ENCODE measurements at regions not wholly inside any gene's neighbourhood (a gene's known extent, or its start where the extent isn't known, plus 50 kb on each side); places are given as distances from the start of the nearest gene placed in this dataset.

DNA sequence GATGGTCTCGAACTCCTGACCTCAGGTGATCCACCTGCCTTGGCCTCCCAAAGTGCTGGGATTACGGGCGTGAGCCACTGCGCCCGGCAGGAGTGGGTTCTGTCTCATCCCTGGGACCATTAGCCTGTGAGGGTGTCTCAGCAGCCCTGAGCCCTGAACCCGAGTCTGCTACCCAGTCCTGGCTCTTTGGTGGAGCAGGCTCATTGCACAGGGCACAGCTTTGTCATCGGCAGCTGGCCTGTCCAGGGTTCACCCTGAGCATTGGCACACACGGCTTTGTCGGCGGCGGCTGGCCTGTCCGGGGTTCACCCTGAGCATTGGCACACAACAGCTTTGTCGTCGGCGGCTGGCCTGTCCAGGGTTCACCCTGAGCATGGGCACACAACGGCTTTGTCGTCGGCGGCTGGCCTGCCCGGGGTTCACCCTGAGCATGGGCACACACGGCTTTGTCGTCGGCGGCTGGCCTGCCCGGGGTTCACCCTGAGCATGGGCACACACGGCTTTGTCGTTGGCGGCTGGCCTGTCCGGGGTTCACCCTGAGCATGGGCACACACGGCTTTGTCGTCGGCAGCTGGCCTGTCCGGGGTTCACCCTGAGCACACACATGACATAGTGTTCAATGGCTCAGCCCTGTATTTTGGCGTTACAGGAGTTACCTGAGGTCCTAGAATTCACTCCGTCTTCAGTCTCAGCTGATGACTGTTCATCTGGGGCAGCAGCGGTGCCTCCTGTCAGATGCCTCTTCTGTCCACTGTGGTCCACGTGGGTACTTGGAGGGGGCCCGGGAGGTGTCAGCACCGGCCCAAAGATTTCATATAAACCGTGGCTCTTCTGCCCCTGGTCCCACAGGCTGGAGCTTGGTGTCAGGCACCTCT, 1082.5 kb downstream of the BRD1 start:
- DNase-seq = no peak

DNA sequence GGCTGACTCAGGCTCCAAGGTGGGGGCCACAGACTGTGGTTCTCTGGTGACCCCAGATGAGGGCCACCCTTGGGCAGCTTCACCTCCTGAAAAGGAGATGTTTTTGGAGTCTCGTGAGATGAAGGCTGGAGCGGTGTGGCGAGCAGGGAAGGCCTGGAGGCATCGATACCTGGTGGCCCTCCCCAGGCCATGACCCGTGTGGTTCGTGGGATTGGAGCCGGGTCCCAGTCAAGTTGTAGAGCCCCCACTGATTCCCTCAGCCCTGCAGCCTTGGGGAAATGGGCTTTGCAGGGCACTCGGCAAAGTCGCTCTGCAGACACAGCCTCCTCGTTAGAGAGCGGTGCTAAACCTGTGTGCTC, 1083.4 kb downstream of the BRD1 start:
- no peak for DNase-seq

DNA sequence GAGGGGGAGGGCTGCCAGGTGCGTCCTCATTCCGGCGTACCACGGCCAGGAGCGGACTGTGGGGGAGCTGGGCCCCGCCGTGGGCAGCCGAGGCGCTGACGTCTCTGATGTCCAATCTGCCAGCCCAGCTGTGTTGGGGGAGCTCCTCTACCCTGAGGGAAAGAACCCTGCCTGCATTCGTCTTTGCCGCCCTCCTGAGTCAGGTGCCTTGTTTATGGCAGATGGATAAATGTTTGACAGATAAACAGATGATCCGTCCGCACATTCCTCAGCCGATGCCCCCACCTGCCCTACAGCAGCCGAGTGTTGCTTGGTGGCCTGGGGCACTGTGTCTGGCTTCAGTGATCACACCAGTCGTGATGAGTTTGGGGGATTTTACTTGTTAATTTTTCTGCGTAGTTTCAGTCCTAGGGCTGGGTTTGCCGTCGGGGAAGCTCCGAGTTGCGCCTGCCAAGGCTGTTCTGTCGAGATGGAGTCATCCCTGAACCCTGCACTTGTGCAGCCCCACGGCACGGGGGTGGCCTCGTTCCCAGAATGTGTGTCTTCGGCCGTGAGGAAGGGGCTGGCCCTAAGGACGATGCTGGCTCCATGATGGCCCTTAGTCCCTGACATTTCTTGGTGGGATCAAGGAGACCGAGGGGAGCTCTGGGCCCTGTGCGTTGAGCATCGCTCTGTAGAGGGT, 1083.9 kb downstream of the BRD1 start:
- no peak for DNase-seq

DNA sequence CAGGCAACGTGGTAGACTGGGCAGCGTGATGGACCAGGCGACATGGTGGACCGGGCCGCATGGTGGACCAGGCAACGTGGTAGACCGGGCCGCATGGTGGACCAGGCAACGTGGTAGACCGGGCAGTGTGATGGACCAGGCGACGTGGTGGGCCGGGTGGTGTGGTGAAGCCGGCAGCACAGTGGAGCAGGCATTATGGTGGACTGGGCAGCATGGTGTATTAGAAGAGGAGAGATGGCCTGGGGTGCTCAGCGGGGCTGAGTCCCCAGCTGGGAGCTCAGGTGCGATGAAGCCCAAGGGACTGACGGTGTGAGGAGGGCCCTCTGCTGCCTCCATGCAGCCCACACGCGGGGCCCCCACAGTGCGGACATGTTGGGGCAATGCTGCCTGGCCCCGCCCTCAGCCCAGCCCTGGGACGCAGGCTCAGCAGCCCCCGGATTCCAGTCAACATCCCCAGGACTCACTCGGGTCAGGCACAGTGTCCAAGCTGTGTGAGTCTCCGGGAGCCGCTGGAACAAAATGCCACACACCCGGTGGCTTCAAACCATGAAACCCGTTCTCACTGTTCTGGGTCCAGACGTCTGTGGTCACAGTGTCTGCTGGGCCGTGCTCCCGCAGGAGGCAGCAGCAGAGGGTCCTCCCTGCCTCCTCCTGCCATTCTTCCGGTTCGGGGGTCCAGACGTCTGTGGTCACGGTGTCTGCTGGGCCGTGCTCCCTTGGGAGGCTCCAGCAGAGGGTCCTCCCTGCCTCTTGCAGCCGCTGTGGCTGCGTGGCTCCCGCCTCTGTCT, 1084.9 kb downstream of the BRD1 start:
- DNase-seq = no peak

DNA sequence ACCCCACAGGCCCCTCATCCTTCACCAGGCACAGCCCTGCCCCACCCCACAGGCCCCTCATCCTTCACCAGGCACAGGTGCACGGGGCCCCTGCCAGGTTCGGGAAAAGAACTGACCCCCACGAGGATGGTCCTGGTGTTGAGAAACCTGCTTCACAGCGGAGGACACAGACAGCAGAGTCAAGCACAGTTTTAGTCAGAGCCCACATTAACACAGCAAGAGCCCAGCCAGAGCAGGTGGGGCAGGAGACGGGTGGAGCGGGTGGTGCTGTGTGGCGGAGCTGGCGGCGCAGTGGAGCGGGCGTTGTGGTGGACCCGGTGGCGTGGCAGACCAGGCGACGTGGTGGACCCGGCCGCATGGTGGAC, 1085.5 kb downstream of the BRD1 start:
- no peak for DNase-seq

DNA sequence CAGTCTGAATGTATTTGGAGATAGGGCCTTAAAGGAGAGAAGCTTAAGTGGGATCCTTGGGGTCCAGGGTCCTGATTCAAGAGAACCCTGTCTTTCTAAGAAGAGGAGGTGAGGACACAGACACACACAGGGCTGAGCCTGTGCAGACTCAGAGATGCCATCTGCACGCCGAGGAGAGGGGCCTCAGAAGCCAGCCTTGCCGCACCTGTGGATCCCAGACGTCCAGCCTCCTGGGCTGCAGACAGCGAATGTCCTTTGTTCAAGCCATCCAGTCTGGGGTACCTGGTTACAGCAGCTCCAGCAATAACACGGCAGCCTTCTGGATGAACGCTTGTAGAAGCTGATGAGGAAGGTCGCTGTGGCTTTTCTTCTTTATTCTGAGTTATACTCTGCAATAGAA, 1086.1 kb downstream of the BRD1 start:
- DNase-seq = no peak

DNA sequence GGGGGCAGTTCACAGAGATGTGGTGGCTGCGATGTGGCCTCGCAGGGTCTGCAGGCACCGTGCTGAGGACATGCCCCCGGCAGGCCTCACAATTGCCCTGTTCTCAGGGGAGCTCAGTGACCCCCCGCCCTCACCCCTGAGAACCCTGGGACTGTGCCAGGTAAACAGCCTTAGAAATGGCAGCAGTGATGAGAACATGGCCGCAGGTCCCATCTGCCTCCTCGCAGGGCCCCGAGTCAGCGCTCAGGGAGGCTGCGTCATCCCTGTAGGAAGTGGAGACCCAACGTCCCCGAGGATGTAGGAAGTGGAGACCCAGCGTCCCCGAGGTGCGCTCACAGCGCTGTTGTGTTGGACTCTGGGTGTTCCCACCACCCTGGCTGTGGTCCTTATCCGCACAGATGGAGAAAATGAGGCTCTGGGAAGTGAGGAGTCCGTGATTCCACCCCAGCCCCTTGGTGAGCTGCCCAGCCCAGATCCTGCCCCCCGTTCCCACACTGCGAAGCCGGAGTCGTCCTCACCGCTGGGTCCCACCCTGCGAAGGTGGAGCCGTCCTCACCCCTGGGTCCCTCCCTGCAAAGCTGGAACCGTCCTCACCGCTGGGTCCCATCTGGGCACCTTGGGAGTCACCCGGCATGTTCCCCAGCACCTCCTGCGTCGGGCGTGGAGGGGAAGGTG, 1086.8 kb downstream of the BRD1 start:
- no peak for DNase-seq

DNA sequence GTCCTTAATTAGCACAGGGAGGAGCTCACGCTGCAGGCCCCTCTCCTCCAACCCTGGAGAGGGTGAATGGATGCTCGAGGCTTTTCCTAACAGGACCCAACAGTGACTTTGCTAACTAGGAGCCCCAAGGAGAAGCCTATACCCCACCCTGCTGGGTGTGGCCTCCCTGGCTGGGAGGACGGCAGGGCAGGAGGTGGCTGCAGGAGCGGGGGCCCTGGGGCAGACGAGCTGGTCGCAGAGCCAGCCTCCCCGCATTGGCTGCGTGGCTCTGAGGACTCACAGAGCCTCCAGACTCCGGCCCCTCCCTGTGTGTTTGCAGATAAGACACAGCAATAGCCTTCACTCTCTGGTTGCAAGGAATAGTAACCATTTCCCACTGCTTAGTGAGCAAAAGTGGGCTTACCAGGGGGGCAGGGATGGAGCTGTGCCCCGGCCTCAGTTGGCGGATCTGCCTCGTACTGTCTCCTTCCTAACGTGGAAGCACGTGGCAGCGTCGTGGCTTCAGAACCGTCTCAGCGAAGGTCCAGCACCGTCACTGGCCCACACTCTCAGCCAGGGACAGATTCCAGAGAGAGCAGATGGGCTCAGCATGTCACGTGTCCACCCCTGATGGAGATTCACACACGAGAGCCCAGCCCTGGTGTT, 1087.5 kb downstream of the BRD1 start:
- no peak for DNase-seq

DNA sequence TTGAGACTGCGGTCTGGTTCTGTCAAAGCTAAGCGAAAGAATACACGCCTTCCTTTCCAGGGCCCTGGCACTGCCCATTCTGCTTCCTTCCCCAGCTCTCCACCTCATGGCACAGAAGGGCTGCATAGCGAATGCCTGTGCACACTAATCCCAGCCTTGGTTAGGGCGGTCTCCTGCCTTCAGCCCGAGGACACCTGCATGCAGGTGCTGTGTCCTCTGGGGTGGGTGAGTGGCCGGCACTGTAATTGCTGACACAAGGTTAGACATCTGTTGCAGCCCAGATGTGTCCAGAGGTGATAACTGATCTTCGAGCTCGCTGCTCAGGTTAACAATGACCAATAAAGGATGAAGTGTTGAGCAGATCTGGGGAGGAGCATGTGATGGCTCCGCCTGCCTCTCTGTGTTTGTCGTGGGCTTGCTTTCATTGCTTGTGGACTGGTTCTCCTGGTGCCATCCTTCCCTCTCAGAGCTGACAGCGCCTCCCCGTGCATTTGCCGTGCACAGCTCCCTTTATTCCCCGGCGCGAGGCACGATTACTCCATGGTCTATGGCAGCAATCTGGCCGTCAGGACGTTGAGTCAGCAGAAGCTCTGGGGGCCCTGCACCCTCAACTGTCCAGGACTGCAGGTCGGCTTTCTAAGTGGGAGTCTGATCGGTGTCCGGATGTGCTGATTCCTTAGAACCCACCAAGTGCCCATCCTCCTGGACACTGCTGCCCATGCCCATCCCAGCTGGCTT, 1088.2 kb downstream of the BRD1 start:
- no peak for DNase-seq

DNA sequence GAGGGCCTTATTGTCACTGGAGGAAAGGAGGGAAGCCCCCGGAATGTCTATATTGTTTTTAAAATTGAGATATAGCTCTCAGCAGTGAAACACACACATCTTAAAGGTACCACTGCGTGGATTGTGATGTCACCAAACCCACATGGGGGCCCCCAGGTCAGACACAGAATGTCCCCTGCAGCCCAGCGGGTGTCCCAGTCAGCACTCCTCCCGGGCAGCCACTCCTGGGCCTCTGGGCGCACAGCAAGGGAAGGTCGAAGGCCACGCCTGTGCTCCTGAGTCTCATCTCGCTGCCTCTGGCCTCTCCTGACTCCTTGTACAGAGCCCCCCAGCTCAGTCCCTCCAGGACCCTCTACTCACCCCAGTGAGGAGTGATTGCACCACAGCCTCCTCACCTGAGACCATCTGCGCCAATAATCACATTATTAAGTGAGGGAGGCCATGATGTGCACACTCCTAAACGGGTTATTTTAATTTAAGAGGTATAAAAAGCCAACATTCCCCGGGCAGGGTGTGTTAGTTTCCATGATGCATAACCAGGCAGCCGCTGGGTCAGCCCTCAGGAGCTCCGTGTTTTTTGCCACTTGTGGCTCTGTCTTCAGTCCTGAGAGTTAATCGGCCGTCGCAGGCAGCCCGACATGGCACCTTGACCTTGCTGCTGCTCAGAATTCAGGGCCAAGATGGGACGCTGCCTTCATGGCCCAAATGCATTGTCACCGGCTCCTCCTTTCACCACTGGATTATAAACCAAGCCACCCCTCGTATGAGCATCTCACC, 1089.3 kb downstream of the BRD1 start:
- DNase-seq = no peak

DNA sequence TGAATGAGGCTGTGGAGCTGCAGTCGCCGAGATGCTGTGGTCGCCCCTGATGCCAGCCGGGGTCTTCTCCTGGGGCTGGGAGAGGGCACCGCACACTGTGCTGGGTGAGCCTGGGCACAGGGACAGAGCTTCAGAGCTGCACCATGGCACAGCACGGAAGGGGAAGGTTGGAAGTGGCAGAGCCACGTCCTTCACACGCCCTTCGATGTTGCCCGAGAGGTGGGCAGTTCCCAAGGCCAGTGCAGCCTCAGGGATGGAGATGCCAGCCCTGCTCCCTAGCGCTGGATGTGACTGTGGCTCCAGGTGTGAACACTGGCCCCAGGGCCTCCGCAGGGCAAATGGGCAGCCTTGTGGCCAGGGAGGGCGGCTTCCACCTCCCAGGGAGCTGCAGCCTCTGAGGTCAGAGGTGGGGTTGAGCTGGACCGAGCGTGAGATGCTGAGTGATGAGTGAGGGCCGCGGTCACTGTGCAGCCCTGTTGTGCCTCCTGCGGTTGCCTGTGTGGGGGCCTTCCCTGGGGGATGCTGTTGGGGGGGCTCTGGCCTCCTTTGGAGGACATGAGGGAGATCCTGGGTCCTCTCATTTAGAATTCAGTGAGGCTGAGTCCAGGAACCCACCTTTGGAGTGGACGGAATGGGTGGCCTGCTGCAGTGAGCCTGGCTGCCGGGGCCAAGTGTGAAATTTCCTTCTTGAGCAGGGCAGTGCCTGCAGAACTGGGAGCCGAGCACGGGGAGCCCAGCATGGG, 1090.0 kb downstream of the BRD1 start:
- DNase-seq = no peak

DNA sequence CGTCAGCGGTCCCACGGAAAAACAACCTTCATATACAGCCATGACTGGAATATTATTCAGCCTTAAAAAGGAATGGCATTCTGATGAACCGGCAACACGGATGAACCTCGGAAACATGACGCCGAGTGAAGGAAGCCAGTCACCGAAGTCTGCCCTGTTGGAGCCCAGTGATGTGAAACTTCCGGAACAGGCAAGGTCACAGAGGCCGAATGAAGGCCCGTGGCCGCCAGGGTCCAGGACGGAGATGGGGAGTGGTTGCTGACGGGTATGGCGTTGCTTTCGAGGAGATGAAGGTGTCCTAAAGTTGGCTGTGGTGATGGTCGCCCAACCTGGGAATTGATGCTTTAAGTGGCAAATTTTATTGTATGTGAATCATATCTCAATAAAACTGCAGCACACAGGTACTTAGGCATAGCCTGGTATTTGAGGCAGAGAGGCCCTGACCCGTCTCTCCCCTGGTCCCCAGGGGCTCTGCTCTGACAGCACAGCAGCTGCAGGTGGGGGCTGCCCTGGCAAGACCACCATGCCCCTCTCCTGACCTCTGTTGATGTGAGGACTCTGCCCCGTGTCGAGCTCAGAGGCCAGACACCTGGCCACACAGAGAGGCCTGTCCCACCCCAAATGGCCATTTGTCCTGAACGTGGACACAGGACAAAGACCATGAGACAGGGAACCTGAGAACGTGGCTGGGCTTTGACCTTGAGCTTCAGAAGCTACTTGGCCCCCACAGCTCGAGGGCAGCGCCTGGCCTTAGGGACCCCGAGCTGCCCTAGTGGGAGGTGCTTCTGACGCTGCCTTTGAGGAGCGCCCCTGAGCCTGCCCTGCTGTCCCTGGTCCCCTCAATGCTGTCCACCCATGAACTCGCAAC, 1090.8 kb downstream of the BRD1 start:
- no peak for DNase-seq

DNA sequence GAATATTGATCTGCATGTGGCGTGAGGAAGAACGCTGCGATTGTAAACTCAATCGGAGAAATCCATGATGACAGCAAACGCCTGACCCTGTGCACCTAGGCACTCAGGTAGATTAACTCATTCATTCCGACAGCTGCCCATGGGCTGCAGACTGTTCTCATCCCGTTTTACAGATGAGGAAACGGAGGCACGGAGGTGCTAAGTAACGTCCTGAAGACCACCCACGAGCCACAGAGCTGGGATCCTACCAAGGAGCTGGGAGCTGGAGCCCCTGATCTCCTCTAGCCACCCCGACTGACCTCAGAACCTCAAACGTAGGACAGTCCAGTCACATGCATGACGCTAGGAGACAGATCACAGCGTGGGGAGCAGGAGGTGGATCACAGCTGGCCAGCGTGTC, 1092.7 kb downstream of the BRD1 start:
- DNase-seq = no peak

DNA sequence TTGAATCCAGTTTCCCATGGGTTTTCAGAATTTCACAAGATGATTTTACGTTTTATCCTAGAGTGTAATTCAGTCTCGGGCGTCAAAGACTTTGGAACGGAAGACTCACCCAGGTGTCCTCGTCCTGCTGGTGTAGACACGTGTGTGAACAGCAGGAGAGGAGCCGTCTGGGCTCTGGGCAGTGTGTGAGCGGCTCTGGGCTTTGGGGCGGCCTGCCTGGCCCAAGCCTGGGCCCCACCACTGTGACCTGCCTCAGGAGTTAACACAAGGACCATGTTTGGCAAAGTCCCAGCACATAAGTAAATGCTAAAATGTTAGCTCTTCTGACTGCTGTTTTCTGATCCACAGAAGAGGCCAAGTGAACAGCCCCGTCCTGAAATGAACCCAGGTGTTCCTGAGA, 1093.3 kb downstream of the BRD1 start:
- DNase-seq = no peak

DNA sequence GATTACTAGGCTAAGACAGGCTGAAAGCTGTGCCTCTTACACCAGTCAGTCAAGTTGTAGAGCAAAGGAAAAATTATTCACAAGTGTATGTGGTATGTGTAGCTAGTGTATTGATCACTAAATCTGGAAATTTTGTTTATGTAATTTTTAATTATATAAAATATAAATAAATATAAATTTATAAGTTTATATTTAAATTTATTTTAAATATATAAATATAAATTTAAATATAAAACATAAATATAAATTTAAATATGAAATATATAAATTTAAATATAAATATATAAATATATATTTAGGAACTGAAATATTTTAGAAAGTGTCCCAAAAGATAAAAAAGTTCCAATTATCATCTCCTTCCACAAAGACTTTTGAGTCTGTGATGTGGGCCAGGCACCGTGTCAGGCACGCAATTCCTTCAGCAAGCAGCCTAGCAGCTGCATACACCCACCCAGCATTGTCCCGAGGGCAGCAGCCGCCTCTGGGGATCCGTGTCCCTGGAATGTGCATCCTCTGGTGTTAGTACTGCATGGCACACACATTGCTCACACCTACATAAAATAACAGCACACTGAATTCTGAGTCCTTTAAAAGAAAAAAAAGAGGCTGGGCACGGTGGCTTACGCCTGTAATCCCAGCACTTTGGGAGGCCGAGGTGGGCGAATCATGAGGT, 1098.0 kb downstream of the BRD1 start:
- DNase-seq = no peak

DNA sequence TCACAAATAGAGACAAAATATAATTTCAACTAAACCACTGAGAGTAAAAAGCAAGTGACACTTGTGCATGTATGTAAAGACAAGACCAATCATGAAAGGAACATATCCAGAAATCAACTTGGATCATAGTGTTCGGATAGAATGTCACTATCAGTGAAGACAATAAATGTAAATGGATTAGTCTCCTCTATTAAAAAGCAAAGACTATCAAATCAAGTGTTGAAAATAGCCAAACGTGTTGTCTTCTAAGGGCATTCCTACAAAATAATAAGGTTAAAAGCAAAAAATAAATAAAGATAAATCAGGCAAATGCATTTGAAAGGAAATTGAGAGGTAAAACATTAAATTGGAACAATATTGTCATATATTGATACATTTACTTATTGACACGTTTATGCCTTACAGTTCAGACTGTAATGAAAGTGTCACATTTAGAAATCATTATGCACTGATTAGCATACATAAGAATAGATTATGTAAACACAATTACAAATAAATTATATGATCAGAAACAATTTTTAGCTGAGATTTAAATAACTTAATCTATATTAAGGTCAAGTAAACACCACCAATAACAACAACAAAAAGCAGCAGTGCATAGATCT, 1100.1 kb downstream of the BRD1 start:
- DNase-seq = no peak

DNA sequence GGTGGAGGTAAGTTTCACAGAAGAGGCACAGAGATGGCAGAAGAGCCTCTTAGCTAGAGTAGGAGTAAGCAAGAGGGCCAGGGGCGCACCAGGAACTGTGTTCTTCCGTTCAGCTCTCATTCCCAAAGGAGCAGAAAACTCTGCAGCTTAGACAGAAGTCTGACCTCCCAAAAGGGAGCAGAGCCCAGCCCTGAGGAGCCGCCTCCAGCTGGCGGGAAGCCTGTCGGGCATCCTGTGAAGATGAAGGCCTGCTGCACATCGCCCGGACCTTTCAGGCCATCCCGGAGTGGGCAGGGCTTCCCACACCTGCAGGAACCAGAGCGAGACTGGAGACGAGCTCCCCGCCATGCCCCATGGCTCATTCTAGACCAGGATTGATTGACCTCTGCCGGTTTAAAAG, 1102.8 kb downstream of the BRD1 start:
- DNase-seq = no peak

DNA sequence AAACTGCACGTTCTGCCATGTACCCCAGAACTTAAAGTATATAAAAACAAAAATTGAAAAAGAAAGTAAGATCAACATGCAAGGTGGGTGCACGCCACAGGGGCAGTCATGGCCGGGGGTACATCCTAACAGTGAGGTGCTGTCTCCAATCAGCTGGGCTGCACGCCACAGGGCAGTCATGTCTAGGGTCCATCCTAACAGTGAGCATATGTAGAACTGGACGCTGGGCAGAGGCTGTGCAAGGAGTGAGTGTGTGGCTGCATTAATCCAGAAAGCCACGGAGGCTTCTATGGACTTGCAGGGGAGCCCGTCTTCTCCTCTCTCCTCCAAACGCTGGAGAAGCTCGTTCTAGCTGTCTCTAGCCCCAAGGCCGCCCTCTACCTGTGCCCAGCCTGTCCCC, 1105.0 kb downstream of the BRD1 start:
- DNase-seq = no peak

DNA sequence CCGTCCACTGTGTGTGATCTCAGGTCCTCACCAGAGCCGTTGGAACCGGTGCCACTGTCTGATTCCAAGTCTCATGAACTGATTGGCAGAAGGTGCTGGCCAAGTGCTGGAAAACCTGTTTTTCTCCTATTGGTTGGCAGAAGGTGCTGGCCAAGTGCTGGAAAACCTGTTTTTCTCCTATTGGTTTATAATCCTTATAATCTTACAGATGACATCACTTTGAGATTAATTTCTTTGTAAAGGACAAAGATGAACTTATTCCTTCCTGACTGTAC, 1106.3 kb downstream of the BRD1 start:
- DNase-seq = peak in 1 of 2 experiments; percentile 26
